ENCODE measurements at regions not wholly inside any gene's neighbourhood (a gene's known extent, or its start where the extent isn't known, plus 50 kb on each side); places are given as distances from the start of the nearest gene placed in this dataset.

DNA sequence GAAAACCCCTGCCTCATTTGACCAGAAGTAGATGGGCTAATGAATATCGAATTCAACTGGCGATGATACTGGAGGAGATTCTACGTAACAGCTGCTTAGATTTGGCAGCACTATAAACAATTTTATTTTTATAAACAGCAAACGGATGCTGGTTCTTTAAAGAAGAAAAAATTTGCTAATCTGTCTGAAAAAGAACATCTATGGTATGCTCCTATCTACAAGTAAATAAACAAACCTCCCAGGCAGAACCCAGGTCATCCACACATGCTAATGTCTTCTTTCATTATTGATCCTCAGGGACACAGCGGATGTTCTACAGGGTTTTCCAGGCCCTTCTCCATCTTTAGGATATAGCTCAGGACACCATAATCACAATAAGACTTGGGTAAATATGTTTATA, 291.3 kb downstream of the ALDH8A1 start:
- DNase-seq (ENCODE audit: low read depth), result no peak
- TF ChIP-seq, protein P1, sequence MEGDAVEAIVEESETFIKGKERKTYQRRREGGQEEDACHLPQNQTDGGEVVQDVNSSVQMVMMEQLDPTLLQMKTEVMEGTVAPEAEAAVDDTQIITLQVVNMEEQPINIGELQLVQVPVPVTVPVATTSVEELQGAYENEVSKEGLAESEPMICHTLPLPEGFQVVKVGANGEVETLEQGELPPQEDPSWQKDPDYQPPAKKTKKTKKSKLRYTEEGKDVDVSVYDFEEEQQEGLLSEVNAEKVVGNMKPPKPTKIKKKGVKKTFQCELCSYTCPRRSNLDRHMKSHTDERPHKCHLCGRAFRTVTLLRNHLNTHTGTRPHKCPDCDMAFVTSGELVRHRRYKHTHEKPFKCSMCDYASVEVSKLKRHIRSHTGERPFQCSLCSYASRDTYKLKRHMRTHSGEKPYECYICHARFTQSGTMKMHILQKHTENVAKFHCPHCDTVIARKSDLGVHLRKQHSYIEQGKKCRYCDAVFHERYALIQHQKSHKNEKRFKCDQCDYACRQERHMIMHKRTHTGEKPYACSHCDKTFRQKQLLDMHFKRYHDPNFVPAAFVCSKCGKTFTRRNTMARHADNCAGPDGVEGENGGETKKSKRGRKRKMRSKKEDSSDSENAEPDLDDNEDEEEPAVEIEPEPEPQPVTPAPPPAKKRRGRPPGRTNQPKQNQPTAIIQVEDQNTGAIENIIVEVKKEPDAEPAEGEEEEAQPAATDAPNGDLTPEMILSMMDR (IDR thresholded peaks at IDR 0.05; ENCODE audit: low read length, missing control alignments), result no peak
- no peak overlapping the region for H3K4me3 ChIP-seq (replicated peaks; ENCODE audit: low read depth, low read length)

DNA sequence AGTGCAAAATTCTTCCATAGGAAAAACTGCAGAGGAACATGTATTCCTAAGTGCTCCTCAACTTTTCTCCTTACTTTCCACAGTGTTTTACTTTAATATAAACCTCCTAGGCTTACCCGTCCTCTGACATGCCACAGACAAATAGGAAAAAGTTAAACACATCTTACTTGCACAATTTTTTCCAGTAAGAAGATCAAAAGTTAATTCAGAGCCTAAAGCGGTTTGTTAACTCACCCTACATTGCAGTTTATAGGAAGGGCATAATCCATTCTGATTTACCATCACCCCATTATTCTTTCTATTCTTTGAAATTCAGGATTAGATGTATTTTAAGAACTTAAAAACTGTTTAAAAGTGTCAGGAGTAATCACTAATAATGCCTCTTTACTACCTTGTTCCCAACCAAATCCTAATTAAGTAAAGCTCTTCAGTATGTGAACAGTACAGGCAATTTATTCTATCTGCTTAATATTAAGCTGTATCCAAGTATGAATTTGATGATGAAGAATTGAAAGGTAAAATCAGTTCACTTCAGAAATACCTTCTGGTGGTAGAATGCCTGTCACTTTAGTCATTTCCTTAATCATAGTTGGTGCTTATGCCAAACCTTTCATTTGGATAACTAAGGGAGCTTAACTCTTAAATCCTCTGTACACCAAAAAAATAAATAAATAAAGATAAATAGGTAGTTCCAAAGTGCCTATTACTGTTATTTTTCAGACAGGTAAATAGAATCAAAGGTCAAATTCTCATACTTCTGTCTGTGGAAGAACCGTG, 292.0 kb downstream of the ALDH8A1 start:
- DNase-seq (ENCODE audit: low read depth), result no peak
- TF ChIP-seq, protein P1 (IDR thresholded peaks at IDR 0.05; ENCODE audit: low read length, missing control alignments), result no peak
- no peak overlapping the region for H3K4me3 ChIP-seq (replicated peaks; ENCODE audit: low read depth, low read length)

DNA sequence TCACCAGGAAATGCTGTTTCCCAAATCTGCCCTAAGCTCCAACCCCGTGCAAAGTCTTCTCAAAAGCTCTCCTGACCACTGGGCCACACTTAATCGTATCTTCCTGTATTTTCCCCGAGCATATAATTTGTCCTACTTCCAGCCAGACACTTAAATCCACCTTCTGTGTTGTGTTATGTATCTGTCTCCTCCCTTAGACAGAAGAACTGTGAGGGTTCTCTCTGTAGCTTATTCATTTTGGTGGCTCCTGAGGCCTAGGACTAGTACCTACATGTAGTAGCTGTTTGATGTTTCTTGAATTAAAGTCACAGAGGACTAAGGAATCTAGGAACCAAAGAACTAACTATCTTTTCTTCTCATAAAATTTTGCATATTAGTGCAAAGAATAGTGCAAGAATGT, 292.6 kb downstream of the ALDH8A1 start:
- H3K4me3 ChIP-seq (replicated peaks; ENCODE audit: low read depth, low read length), result no peak overlapping the region
- DNase-seq (ENCODE audit: low read depth), result no peak
- TF ChIP-seq, protein P1 (IDR thresholded peaks at IDR 0.05; ENCODE audit: low read length, missing control alignments), result no peak

DNA sequence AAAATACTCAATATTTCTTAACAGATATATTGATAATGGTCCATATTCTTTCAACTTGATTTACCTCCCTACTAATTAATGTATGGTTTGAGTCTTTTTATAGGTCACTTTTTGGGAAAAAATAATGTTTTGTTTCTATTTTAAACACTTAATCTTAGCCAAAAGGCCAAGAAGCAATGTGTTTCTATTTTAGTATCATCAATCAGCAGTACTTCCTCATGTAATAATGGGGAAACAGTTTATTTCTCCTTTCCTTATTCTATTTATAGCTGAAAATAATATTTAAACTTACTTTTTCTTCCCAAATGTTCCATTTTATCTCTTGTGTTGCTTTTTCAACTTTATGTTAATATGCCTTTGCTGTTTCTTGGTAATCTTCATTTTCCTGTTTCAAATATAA, 295.1 kb downstream of the ALDH8A1 start:
- no peak for DNase-seq (ENCODE audit: low read depth)
- H3K4me3 ChIP-seq (replicated peaks; ENCODE audit: low read depth, low read length), result no peak overlapping the region
- TF ChIP-seq, protein P1 (IDR thresholded peaks at IDR 0.05; ENCODE audit: low read length, missing control alignments), result no peak

DNA sequence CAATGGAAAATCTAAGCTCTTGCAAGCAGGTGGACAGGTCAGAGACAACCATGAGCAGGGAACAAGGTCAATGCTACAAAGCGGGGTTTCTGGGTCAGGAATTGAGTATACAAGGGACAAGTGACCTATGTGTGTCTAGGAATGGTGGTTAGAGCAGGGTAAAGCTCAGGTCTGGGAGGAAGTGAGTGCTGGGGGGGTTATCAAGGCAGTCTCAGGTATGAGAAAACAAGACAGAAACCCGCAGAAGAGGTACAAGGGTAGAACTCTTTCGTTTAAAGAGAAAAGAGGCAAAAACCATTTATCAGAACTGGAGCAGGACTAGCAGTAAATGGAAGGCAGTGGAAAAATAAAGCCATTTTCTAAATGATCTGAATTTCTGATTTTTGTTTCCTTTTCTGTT, 298.4 kb downstream of the ALDH8A1 start:
- no peak overlapping the region for H3K4me3 ChIP-seq (replicated peaks; ENCODE audit: low read depth, low read length)
- TF ChIP-seq, protein P1 (IDR thresholded peaks at IDR 0.05; ENCODE audit: low read length, missing control alignments), result no peak

DNA sequence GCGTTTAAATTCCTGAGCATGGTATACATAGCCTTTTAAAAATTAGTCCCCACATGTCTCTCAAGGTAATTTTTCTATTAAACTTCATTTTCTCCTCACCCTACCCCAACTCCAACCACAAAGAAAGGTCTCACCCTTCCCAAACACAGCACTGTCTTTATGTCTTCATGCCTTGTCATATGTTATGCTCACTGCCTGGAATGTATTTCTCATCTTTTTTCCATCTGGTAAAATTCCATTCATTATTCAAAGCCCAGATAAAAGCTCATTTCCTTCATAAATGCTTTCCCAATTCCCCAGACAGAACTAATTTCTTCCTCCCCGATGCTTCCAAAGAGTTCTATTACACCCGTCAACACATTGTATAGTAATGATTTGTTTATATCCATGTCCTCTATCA, 302.0 kb downstream of the ALDH8A1 start:
- H3K4me3 ChIP-seq (replicated peaks; ENCODE audit: low read depth, low read length), result no peak overlapping the region
- TF ChIP-seq, protein P1 (IDR thresholded peaks at IDR 0.05; ENCODE audit: low read length, missing control alignments), result no peak
- peak; percentile 33 for DNase-seq (ENCODE audit: low read depth)

More for the DNA sequence above, 298.4 kb downstream of the ALDH8A1 start:
- no peak for DNase-seq (ENCODE audit: low read depth)

DNA sequence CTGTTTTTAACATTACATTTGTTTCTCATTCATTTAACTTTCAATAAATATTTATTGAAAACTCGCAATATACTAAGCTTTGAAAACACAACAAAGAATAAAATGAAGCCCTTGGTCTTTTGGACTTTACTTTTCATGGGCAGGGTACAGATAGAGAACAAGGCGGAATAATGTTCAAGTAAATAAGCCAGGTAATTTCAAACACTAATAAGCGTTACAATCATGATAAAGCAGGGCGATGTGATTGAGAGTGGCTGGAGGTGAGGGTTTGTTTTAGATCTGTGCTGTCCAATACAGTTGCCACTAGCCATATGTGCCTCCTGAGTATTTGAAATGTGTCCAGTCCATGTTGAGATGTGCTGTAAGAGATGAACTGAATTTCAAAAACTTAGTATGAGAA, 307.1 kb downstream of the ALDH8A1 start:
- no peak overlapping the region for H3K4me3 ChIP-seq (replicated peaks; ENCODE audit: low read depth, low read length)
- TF ChIP-seq, protein P1 (IDR thresholded peaks at IDR 0.05; ENCODE audit: low read length, missing control alignments), result no peak
- no peak for DNase-seq (ENCODE audit: low read depth)
